Prostate gland (tissue), 2 donors: ENCODE measurements at regions not wholly inside any gene's neighbourhood (a gene's known extent, or its start where the extent isn't known, plus 50 kb on each side); places are given as distances from the start of the nearest gene placed in this dataset.

ENCODE experiments used
- CTCF ChIP-seq, 4 experiments: fragments of 200-600 bp in 2 of 4; fragments of 450-650 bp in 2 of 4; sonication (generic) in 2 of 4; IDR thresholded peaks; 1 replicate in 3 of 4; 2 replicates in 1 of 4; pipeline ENCODE4 v1.5.1; 2016 to 2019; ENCODE audit warnings: antibody characterized with exemption in 4 of 4, mild to moderate bottlenecking in 2 of 4, moderate library complexity in 2 of 4
- POLR2A ChIP-seq: fragments of 450-650 bp; IDR thresholded peaks from one replicate; pipeline ENCODE4 v1.6.1; 2016; ENCODE audit warnings: antibody characterized with exemption, mild to moderate bottlenecking

- no peak for TF ChIP-seq POLR2A
- TF ChIP-seq CTCF (IDR thresholded peaks at IDR 0.05), result no peak
These were observed 67.4 kb downstream of the FOXD2 start for GRCh38 chr1:47505267-47505666.
